Testis (tissue), 2 donors: ENCODE measurements at regions not wholly inside any gene's neighbourhood (a gene's known extent, or its start where the extent isn't known, plus 50 kb on each side); places are given as distances from the start of the nearest gene placed in this dataset.

ENCODE experiments used
- DNase-seq: peaks from one replicate; pipeline ENCODE4 v3.0.0-alpha.2; 2019
- H3K27ac ChIP-seq, 2 donors: fragments of 200-600 bp; sonication (generic); one replicate each; pipeline ENCODE4 v1.5.1; 2019
- H3K27me3 ChIP-seq: fragments of 200-600 bp; sonication (generic); one replicate; pipeline ENCODE4 v1.5.1; 2019
- H3K36me3 ChIP-seq: fragments of 200-600 bp; sonication (generic); one replicate; pipeline ENCODE4 v1.5.1; 2017; ENCODE audit warnings: low read depth; ENCODE audit errors: missing control alignments
- H3K4me1 ChIP-seq: fragments of 200-600 bp; sonication (generic); one replicate; pipeline ENCODE4 v1.5.1; 2019
- H3K4me3 ChIP-seq, 2 donors: fragments of 200-600 bp; sonication (generic); one replicate each; pipeline ENCODE4 v1.5.1; 2017 to 2019
- H3K9me3 ChIP-seq: fragments of 200-600 bp; sonication (generic); one replicate; pipeline ENCODE4 v1.5.1; 2017
- CTCF ChIP-seq, 3 experiments: fragments of 450-650 bp in 2 of 3; fragments of 200-600 bp in 1 of 3; sonication (generic) in 1 of 3; IDR thresholded peaks; one replicate each; pipeline ENCODE4 v1.5.1; 2016 to 2019; ENCODE audit warnings: antibody characterized with exemption in 3 of 3, mild to moderate bottlenecking in 2 of 3, moderate library complexity in 1 of 3
- POLR2A ChIP-seq: fragments of 450-650 bp; IDR thresholded peaks from one replicate; pipeline ENCODE4 v1.6.1; 2017; ENCODE audit warnings: antibody characterized with exemption, mild to moderate bottlenecking, moderate library complexity
- WGBS, 2 donors: methylation state at CpG; one replicate each; pipeline ENCODE4 v1.1.5; 2018; 5-methylcytosine and 5-hydroxymethylcytosine counted together
- intact Hi-C: fragments of 100-400 bp; cut with DNase I; formaldehyde crosslinking; loops from one replicate; pipeline ENCODE4 v1.15.1; 2023; ENCODE audit warnings: low total_unique reads

- intact Hi-C loops = no loop called here
- TF ChIP-seq POLR2A (no peak), CTCF (IDR thresholded peaks at IDR 0.05) (no peak)
- 45 to 58% methylated on average over 13 to 17 of the region's 17 CpGs for WGBS, 2 donors
- Histone ChIP-seq H3K27ac (peak overlapping the region; percentile 21 to 86), H3K9me3 (no peaks in the 10 kb centered on the region), H3K4me1 (peaks cover 61% of the 10 kb centered on the region), H3K27me3 (no peaks in the 10 kb centered on the region), H3K36me3 (no peaks in the 10 kb centered on the region), H3K4me3 (no peak overlapping the region)
- DNase-seq = no peak
These were observed 143.9 kb downstream of the C9orf50 start for GRCh38 chr9:129476821-129477611.

DNA sequence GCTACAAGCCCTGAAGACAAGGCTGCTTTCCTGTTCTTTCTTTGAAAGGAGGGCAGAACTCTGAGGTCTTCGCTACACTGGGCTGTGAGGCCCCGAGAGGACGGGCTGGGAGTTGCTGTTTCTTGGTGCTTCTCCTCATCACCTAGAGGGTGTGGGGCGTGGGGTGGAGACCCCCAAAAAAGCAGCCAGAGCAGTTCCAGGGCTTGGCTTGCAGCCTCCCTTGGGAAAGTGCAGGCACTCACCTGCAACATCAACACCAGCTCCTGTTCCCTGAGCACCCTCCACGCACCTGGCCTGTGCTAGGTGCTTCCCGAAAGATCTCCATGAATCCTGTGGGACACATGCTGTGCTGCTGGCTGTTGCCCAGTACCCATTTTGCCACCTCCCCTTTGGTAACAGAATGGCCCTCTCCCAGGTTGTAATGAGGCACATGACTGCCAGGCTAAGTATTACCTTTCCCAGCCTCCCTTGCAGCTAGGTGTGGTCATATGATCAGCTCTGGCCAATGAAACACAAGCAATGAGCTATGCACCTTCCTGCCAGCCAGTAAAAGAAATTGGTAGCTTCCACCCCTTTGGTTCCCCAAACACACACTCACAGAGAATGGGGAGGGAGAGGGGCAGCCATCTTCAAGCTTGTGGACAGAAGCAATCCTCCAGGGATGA is 146.0 kb downstream of the C9orf50 start:
- no peak for DNase-seq
- H3K36me3 ChIP-seq = no peaks in the 10 kb centered on the region
- H3K27ac ChIP-seq = peak overlapping the region; percentile 86
- WGBS, 2 donors = 97% methylated on average over 6 of the region's 6 CpGs
- H3K9me3 ChIP-seq = no peaks in the 10 kb centered on the region
- intact Hi-C loops = no loop called here
- no peak for TF ChIP-seq POLR2A
- TF ChIP-seq CTCF (IDR thresholded peaks at IDR 0.05) = no peak
- peaks cover 49% of the 10 kb centered on the region for H3K4me1 ChIP-seq
- no peaks in the 10 kb centered on the region for H3K27me3 ChIP-seq
- no peak overlapping the region for H3K4me3 ChIP-seq

- DNase-seq = peak; percentile 85
- H3K4me3 ChIP-seq = no peak overlapping the region
- peaks cover 39% of the 10 kb centered on the region for H3K4me1 ChIP-seq
- H3K9me3 ChIP-seq = no peaks in the 10 kb centered on the region
- no peaks in the 10 kb centered on the region for H3K36me3 ChIP-seq
- no peaks in the 10 kb centered on the region for H3K27me3 ChIP-seq
- intact Hi-C loops = no loop called here
- TF ChIP-seq POLR2A = no peak
- TF ChIP-seq CTCF (IDR thresholded peaks at IDR 0.05) = no peak
- peak overlapping the region; percentile 86 for H3K27ac ChIP-seq
- WGBS, 2 donors = 45 to 47% methylated on average over 15 of the region's 15 CpGs
These were observed 147.2 kb downstream of the C9orf50 start for GRCh38 chr9:129473523-129474244.

- Histone ChIP-seq H3K4me1 (peaks cover 39% of the 10 kb centered on the region), H3K36me3 (no peaks in the 10 kb centered on the region), H3K27ac (peak overlapping the region; percentile 86), H3K4me3 (no peak overlapping the region), H3K27me3 (no peaks in the 10 kb centered on the region), H3K9me3 (no peaks in the 10 kb centered on the region)
- 59 to 81% methylated on average over 4 to 6 of the region's 6 CpGs for WGBS, 2 donors
- DNase-seq = no peak
- intact Hi-C loops = no loop called here
- TF ChIP-seq CTCF (IDR thresholded peaks at IDR 0.05) (no peak), POLR2A (no peak)
These were observed 148.2 kb downstream of the C9orf50 start for GRCh38 chr9:129472651-129473102.
